HUES6 (cell line): ENCODE measurements at regions not wholly inside any gene's neighbourhood (a gene's known extent, or its start where the extent isn't known, plus 50 kb on each side); places are given as distances from the start of the nearest gene placed in this dataset.

Experiments used
- H3K27ac ChIP-seq: 2 replicates; pipeline ENCODE4 v1.7.0; 2013; ENCODE audit warnings: low read depth, mild to moderate bottlenecking, low read length, inconsistent platforms
- H3K27me3 ChIP-seq: 2 replicates; pipeline ENCODE4 v1.6.1; 2013; ENCODE audit warnings: low read length; ENCODE audit not compliant: control insufficient read depth, insufficient read depth
- H3K36me3 ChIP-seq: 2 replicates; pipeline ENCODE4 v1.6.1; 2013; ENCODE audit warnings: low read length; ENCODE audit not compliant: control insufficient read depth, insufficient read depth
- H3K4me1 ChIP-seq: 2 replicates; pipeline ENCODE4 v1.6.1; 2013; ENCODE audit warnings: low read length; ENCODE audit not compliant: control insufficient read depth, insufficient read depth
- H3K4me3 ChIP-seq: 2 replicates; pipeline ENCODE4 v1.5.1; 2013; ENCODE audit warnings: low read depth, low read length
- H3K9ac ChIP-seq: one replicate; pipeline ENCODE4 v1.6.1; 2013; ENCODE audit warnings: mild to moderate bottlenecking, low read length
- H3K9me3 ChIP-seq: 2 replicates; pipeline ENCODE4 v1.6.1; 2013; ENCODE audit warnings: low read depth, low read length; ENCODE audit not compliant: control insufficient read depth, insufficient read depth

- Histone ChIP-seq H3K36me3 (no peaks in the 10 kb centered on the region), H3K4me1 (no peaks in the 10 kb centered on the region), H3K9ac (no peak overlapping the region), H3K4me3 (no peak overlapping the region), H3K27ac (no peak overlapping the region), H3K27me3 (no peaks in the 10 kb centered on the region), H3K9me3 (peaks cover 37% of the 10 kb centered on the region)
These were observed 56.4 kb upstream of the GOLIM4 start for GRCh38 chr3:168152149-168152548.
